ENCODE measurements at regions not wholly inside any gene's neighbourhood (a gene's known extent, or its start where the extent isn't known, plus 50 kb on each side); places are given as distances from the start of the nearest gene placed in this dataset.

- H3K4me3 Mint-ChIP-seq, result no peak overlapping the region
- Histone ChIP-seq H3K9me3 (ENCODE audit: control extremely low read depth in 1 of 3, control insufficient read depth in 2 of 3, insufficient read depth in 1 of 3, low read length in 2 of 3) (peaks cover 0 to 3% (median 0%) of the 10 kb centered on the region in 3 donors), H3K36me3 (replicated peaks in 1 of 2; ENCODE audit: control extremely low read depth in 1 of 2, control insufficient read depth in 1 of 2, extremely low read depth in 1 of 2, insufficient read depth in 2 of 2, low read length in 1 of 2) (no peaks in the 10 kb centered on the region), H3K27ac (ENCODE audit: low read length in 2 of 2) (no peak overlapping the region), H3K27me3 (replicated peaks in 1 of 4; ENCODE audit: control extremely low read depth in 1 of 4, control insufficient read depth in 3 of 4, insufficient read depth in 4 of 4, low read length in 3 of 4) (peaks cover 0 to 3% (median 0%) of the 10 kb centered on the region in 4 experiments), H3K4me3 (ENCODE audit: control extremely low read depth in 1 of 5, extremely low read depth in 1 of 5, insufficient read depth in 1 of 5, low read depth in 2 of 5, low read length in 4 of 5) (no peak overlapping the region), H2AFZ (ENCODE audit: insufficient read depth, low read depth, low read length, poor library complexity, severe bottlenecking) (no peak overlapping the region), H3K9ac (ENCODE audit: low read length) (no peak overlapping the region), H3K4me2 (replicated peaks; ENCODE audit: low read depth, low read length, poor library complexity, severe bottlenecking) (no peak overlapping the region), H3K4me1 (ENCODE audit: control insufficient read depth in 2 of 2, insufficient read depth in 2 of 2, low read length in 2 of 2) (no peaks in the 10 kb centered on the region), H4K20me1 (ENCODE audit: control insufficient read depth, insufficient read depth, low read length, poor library complexity, severe bottlenecking) (no peaks in the 10 kb centered on the region), H3K79me2 (ENCODE audit: control insufficient read depth, insufficient read depth, low read length) (no peaks in the 10 kb centered on the region)
- H3K27me3 Mint-ChIP-seq, result no peaks in the 10 kb centered on the region
- H3K4me1 Mint-ChIP-seq, result no peaks in the 10 kb centered on the region
- no peak for TF ChIP-seq CTCF (IDR thresholded peaks at IDR 0.05)
- TF ChIP-seq EZH2 (IDR thresholded peaks at IDR 0.05; ENCODE audit: borderline replicate concordance, insufficient read depth, low read depth, low read length, poor library complexity, severe bottlenecking), result no peak
- no peak overlapping the region for H3K27ac Mint-ChIP-seq
- ATAC-seq (ENCODE audit: low read depth) (no peak), DNase-seq (no peak)
- intact Hi-C loops (cut with micrococcal nuclease), result no loop called here
- CTCF ChIA-PET, result no interaction called here
- H3K9me3 Mint-ChIP-seq (ENCODE audit: insufficient read depth), result no peaks in the 10 kb centered on the region
- WGBS (ENCODE audit: insufficient coverage), result 80% methylated on average over 7 of the region's 9 CpGs
- POLR2A ChIA-PET, result no interaction called here
Measured at GRCh38 chr10:76723844-76724243, 913.8 kb downstream of the KCNMA1 start.

GRCh38 chr10:76721891-76722505 lies 915.6 kb downstream of the KCNMA1 start:
- Histone ChIP-seq H3K27ac (ENCODE audit: low read length in 2 of 2) (no peak overlapping the region), H3K79me2 (ENCODE audit: control insufficient read depth, insufficient read depth, low read length) (no peaks in the 10 kb centered on the region), H3K9ac (ENCODE audit: low read length) (no peak overlapping the region), H3K9me3 (ENCODE audit: control extremely low read depth in 1 of 3, control insufficient read depth in 2 of 3, insufficient read depth in 1 of 3, low read length in 2 of 3) (peaks cover 0 to 3% (median 0%) of the 10 kb centered on the region in 3 donors), H3K36me3 (replicated peaks in 1 of 2; ENCODE audit: control extremely low read depth in 1 of 2, control insufficient read depth in 1 of 2, extremely low read depth in 1 of 2, insufficient read depth in 2 of 2, low read length in 1 of 2) (no peaks in the 10 kb centered on the region), H4K20me1 (ENCODE audit: control insufficient read depth, insufficient read depth, low read length, poor library complexity, severe bottlenecking) (no peaks in the 10 kb centered on the region), H3K27me3 (replicated peaks in 1 of 4; ENCODE audit: control extremely low read depth in 1 of 4, control insufficient read depth in 3 of 4, insufficient read depth in 4 of 4, low read length in 3 of 4) (peaks cover 0 to 3% (median 0%) of the 10 kb centered on the region in 4 experiments), H3K4me3 (ENCODE audit: control extremely low read depth in 1 of 5, extremely low read depth in 1 of 5, insufficient read depth in 1 of 5, low read depth in 2 of 5, low read length in 4 of 5) (no peak overlapping the region), H3K4me1 (ENCODE audit: control insufficient read depth in 2 of 2, insufficient read depth in 2 of 2, low read length in 2 of 2) (no peaks in the 10 kb centered on the region), H3K4me2 (replicated peaks; ENCODE audit: low read depth, low read length, poor library complexity, severe bottlenecking) (no peak overlapping the region), H2AFZ (ENCODE audit: insufficient read depth, low read depth, low read length, poor library complexity, severe bottlenecking) (no peak overlapping the region)
- intact Hi-C loops (cut with micrococcal nuclease), result no loop called here
- ChIA-PET POLR2A (no interaction called here), CTCF (no interaction called here)
- H3K9me3 Mint-ChIP-seq (ENCODE audit: insufficient read depth), result no peaks in the 10 kb centered on the region
- H3K27ac Mint-ChIP-seq, result no peak overlapping the region
- H3K27me3 Mint-ChIP-seq, result no peaks in the 10 kb centered on the region
- WGBS (ENCODE audit: insufficient coverage), result 100% methylated on average over 1 of the region's 1 CpG
- no peak overlapping the region for H3K4me3 Mint-ChIP-seq
- no peaks in the 10 kb centered on the region for H3K4me1 Mint-ChIP-seq
- ATAC-seq (ENCODE audit: low read depth), result no peak
- DNase-seq, result no peak
- no peak for TF ChIP-seq CTCF (IDR thresholded peaks at IDR 0.05)
- TF ChIP-seq EZH2 (IDR thresholded peaks at IDR 0.05; ENCODE audit: borderline replicate concordance, insufficient read depth, low read depth, low read length, poor library complexity, severe bottlenecking), result no peak

Data from B cell (primary cell).